ENCODE measurements at regions not wholly inside any gene's neighbourhood (a gene's known extent, or its start where the extent isn't known, plus 50 kb on each side); places are given as distances from the start of the nearest gene placed in this dataset.

GRCh38 chr7:79636849-79637248 is 183.4 kb upstream of the MAGI2 start:
- TF ChIP-seq GATA2 (IDR thresholded peaks at IDR 0.05; ENCODE audit: low read depth, low read length) (no peak), GATA3 (IDR thresholded peaks at IDR 0.05; ENCODE audit: low read depth, low read length) (no peak)

Data from SH-SY5Y (cell line).